ENCODE measurements at regions not wholly inside any gene's neighbourhood (a gene's known extent, or its start where the extent isn't known, plus 50 kb on each side); places are given as distances from the start of the nearest gene placed in this dataset.

GRCh38 chr1:196152086-196152485 is 456.2 kb downstream of the KCNT2 start:
- TF ChIP-seq CREB5 (CRISPR knock-in tag; IDR thresholded peaks at IDR 0.05; ENCODE audit: low read depth), result no peak
- no peak for TF ChIP-seq GLIS3 (CRISPR knock-in tag; IDR thresholded peaks at IDR 0.05)
- no peak for TF ChIP-seq PATZ1 (CRISPR knock-in tag; IDR thresholded peaks at IDR 0.05; ENCODE audit: borderline replicate concordance)
- no peak for TF ChIP-seq TCF4 (CRISPR knock-in tag; IDR thresholded peaks at IDR 0.05; ENCODE audit: borderline replicate concordance)
- no peak for TF ChIP-seq RARB (CRISPR knock-in tag; IDR thresholded peaks at IDR 0.05)
- TF ChIP-seq ZFP3 (CRISPR knock-in tag; IDR thresholded peaks at IDR 0.05), result no peak
- TF ChIP-seq ZC3H10 (CRISPR knock-in tag; IDR thresholded peaks at IDR 0.05), result no peak
- TF ChIP-seq ARNTL (CRISPR knock-in tag; IDR thresholded peaks at IDR 0.05; ENCODE audit: borderline replicate concordance, low read depth), result no peak
- TF ChIP-seq ZFP30 (CRISPR knock-in tag; IDR thresholded peaks at IDR 0.05), result no peak
- no peak for TF ChIP-seq OSR1 (CRISPR knock-in tag; IDR thresholded peaks at IDR 0.05)
- TF ChIP-seq ESRRG (CRISPR knock-in tag; IDR thresholded peaks at IDR 0.05), result no peak
